SK-N-SH treated with all-trans-retinoic acid at 6 μM for 48 hours (cell line): ENCODE measurements at regions not wholly inside any gene's neighbourhood (a gene's known extent, or its start where the extent isn't known, plus 50 kb on each side); places are given as distances from the start of the nearest gene placed in this dataset.

ENCODE experiments used
- ATAC-seq: fragments of 200-7000 bp; cut with Tn5 transposase; 3 replicates; pipeline ENCODE4 v1.9.1; 2020; ENCODE audit warnings: mild to moderate bottlenecking, moderate library complexity
- ARNTL ChIP-seq: fragments of 450-650 bp; formaldehyde crosslinking; IDR thresholded peaks from 2 replicates; pipeline ENCODE4 v1.5.0; 2020; ENCODE audit warnings: low read depth, mild to moderate bottlenecking, moderate library complexity, borderline replicate concordance
- BACH2 ChIP-seq: fragments of 250-450 bp; sonication (Bioruptor Pico); IDR thresholded peaks from 2 replicates; pipeline ENCODE4 v1.9.0; 2021; ENCODE audit warnings: mild to moderate bottlenecking, borderline replicate concordance
- CREB5 ChIP-seq: fragments of 250-450 bp; sonication (Bioruptor Pico); IDR thresholded peaks from 2 replicates; pipeline ENCODE4 v1.5.1; 2020; ENCODE audit warnings: low read depth, mild to moderate bottlenecking, moderate library complexity
- CSDC2 ChIP-seq: fragments of 250-450 bp; sonication (Bioruptor Pico); IDR thresholded peaks from 2 replicates; pipeline ENCODE4 v1.5.0; 2020; ENCODE audit warnings: mild to moderate bottlenecking, moderate library complexity
- ESRRG ChIP-seq: fragments of 250-450 bp; sonication (Bioruptor Pico); IDR thresholded peaks from 2 replicates; pipeline ENCODE4 v1.6.1; 2021; ENCODE audit warnings: mild to moderate bottlenecking
- GLIS3 ChIP-seq: fragments of 250-450 bp; sonication (Bioruptor Pico); IDR thresholded peaks from 2 replicates; pipeline ENCODE4 v1.5.0; 2020; ENCODE audit warnings: mild to moderate bottlenecking, moderate library complexity
- ISL1 ChIP-seq: fragments of 250-450 bp; sonication (Bioruptor Pico); IDR thresholded peaks from 2 replicates; pipeline ENCODE4 v2.1.2; 2022; ENCODE audit warnings: mild to moderate bottlenecking, moderate library complexity
- OSR1 ChIP-seq: fragments of 250-450 bp; sonication (Bioruptor Pico); IDR thresholded peaks from 2 replicates; pipeline ENCODE4 v1.8.0; 2022; ENCODE audit warnings: moderate library complexity, mild to moderate bottlenecking, inconsistent platforms
- PATZ1 ChIP-seq: fragments of 250-450 bp; sonication (Bioruptor Pico); IDR thresholded peaks from 2 replicates; pipeline ENCODE4 v1.8.0; 2020; ENCODE audit warnings: mild to moderate bottlenecking, moderate library complexity, borderline replicate concordance
- POU6F1 ChIP-seq: fragments of 250-450 bp; sonication (Bioruptor Pico); IDR thresholded peaks from 2 replicates; pipeline ENCODE4 v1.8.0; 2021; ENCODE audit warnings: low read depth, mild to moderate bottlenecking, moderate library complexity, borderline replicate concordance
- PPARA ChIP-seq: fragments of 250-450 bp; sonication (Bioruptor Pico); IDR thresholded peaks from 2 replicates; pipeline ENCODE4 v1.5.0; 2020; ENCODE audit warnings: mild to moderate bottlenecking, borderline replicate concordance
- RARB ChIP-seq: fragments of 250-450 bp; sonication (Bioruptor Pico); IDR thresholded peaks from 2 replicates; pipeline ENCODE4 v1.8.0; 2021; ENCODE audit warnings: mild to moderate bottlenecking, moderate library complexity
- SNAI2 ChIP-seq: fragments of 250-450 bp; sonication (Bioruptor Pico); IDR thresholded peaks from 2 replicates; pipeline ENCODE4 v1.5.0; 2020; ENCODE audit warnings: mild to moderate bottlenecking, moderate library complexity
- TCF4 ChIP-seq: fragments of 250-450 bp; sonication (Bioruptor Pico); IDR thresholded peaks from 2 replicates; pipeline ENCODE4 v1.8.0; 2021; ENCODE audit warnings: mild to moderate bottlenecking, moderate library complexity, borderline replicate concordance
- TOX ChIP-seq: fragments of 250-450 bp; sonication (Bioruptor Pico); IDR thresholded peaks from 2 replicates; pipeline ENCODE4 v1.8.0; 2021; ENCODE audit warnings: mild to moderate bottlenecking, moderate library complexity, borderline replicate concordance
- TSHZ2 ChIP-seq: fragments of 250-450 bp; sonication (Bioruptor Pico); IDR thresholded peaks from 2 replicates; pipeline ENCODE4 v1.5.0; 2020; ENCODE audit warnings: mild to moderate bottlenecking, moderate library complexity
- ZC3H10 ChIP-seq: fragments of 250-450 bp; sonication (Bioruptor Pico); IDR thresholded peaks from 2 replicates; pipeline ENCODE4 v1.5.1; 2021; ENCODE audit warnings: mild to moderate bottlenecking, moderate library complexity
- ZFP3 ChIP-seq: fragments of 250-450 bp; sonication (Bioruptor Pico); IDR thresholded peaks from 2 replicates; pipeline ENCODE4 v1.5.0; 2020; ENCODE audit warnings: mild to moderate bottlenecking, moderate library complexity
- ZFP30 ChIP-seq: fragments of 450-650 bp; formaldehyde crosslinking; IDR thresholded peaks from 2 replicates; pipeline ENCODE4 v1.5.0; 2022; ENCODE audit warnings: mild to moderate bottlenecking, moderate library complexity
- ZNF565 ChIP-seq: fragments of 450-650 bp; formaldehyde crosslinking; conservative IDR thresholded peaks from 2 replicates; pipeline ENCODE4 v1.5.0; 2020; ENCODE audit warnings: low read depth, mild to moderate bottlenecking, moderate library complexity
- ZNF70 ChIP-seq: fragments of 450-650 bp; formaldehyde crosslinking; IDR thresholded peaks from 2 replicates; pipeline ENCODE4 v1.5.0; 2020; ENCODE audit warnings: mild to moderate bottlenecking, moderate library complexity
- ZNF8 ChIP-seq: fragments of 450-650 bp; formaldehyde crosslinking; IDR thresholded peaks from 2 replicates; pipeline ENCODE4 v1.5.0; 2020; ENCODE audit warnings: mild to moderate bottlenecking, moderate library complexity

GRCh38 chr2:23203383-23203782 is 181.6 kb upstream of the KLHL29 start:
- ATAC-seq, result no peak
- TF ChIP-seq GLIS3 (CRISPR knock-in tag), result no peak
- TF ChIP-seq TCF4 (CRISPR knock-in tag), result no peak
- TF ChIP-seq CSDC2 (CRISPR knock-in tag), result no peak
- TF ChIP-seq ZNF70, result no peak
- no peak for TF ChIP-seq PATZ1
- no peak for TF ChIP-seq ESRRG
- TF ChIP-seq CREB5 (CRISPR knock-in tag), result no peak
- TF ChIP-seq RARB (CRISPR knock-in tag), result no peak
- TF ChIP-seq ZNF8 (CRISPR knock-in tag), result no peak
- no peak for TF ChIP-seq SNAI2
- no peak for TF ChIP-seq BACH2 (CRISPR knock-in tag)
- TF ChIP-seq POU6F1 (CRISPR knock-in tag), result no peak
- no peak for TF ChIP-seq ZFP3
- TF ChIP-seq TOX (CRISPR knock-in tag), result no peak

GRCh38 chr2:23204685-23205242 is 180.2 kb upstream of the KLHL29 start:
- ATAC-seq, result no peak
- TF ChIP-seq ZFP3 (no peak), PPARA (no peak), GLIS3 (CRISPR knock-in tag) (no peak), OSR1 (no peak), ISL1 (CRISPR knock-in tag) (no peak), TSHZ2 (CRISPR knock-in tag) (no peak), ZNF8 (CRISPR knock-in tag) (no peak), ARNTL (CRISPR knock-in tag) (no peak), CSDC2 (CRISPR knock-in tag) (no peak), ZNF565 (CRISPR knock-in tag) (no peak), ZC3H10 (CRISPR knock-in tag) (no peak), SNAI2 (no peak), RARB (CRISPR knock-in tag) (no peak), PATZ1 (no peak), ESRRG (no peak), TCF4 (CRISPR knock-in tag) (no peak), TOX (CRISPR knock-in tag) (no peak), ZNF70 (no peak), ZFP30 (CRISPR knock-in tag) (no peak), POU6F1 (CRISPR knock-in tag) (no peak)
